DMS53 treated with DMSO at 0.1 percent for 48 hours (cell line): ENCODE measurements at regions not wholly inside any gene's neighbourhood (a gene's known extent, or its start where the extent isn't known, plus 50 kb on each side); places are given as distances from the start of the nearest gene placed in this dataset.

Experiments used
- DNase-seq: peaks from one replicate; lab custom pipeline; 2025; ENCODE audit not compliant: unreplicated experiment; lab: John Stamatoyannopoulos, UW

GRCh38 chr12:94094700-94095099 is 53.7 kb upstream of the PLXNC1 start:
- no peak for DNase-seq

DNA sequence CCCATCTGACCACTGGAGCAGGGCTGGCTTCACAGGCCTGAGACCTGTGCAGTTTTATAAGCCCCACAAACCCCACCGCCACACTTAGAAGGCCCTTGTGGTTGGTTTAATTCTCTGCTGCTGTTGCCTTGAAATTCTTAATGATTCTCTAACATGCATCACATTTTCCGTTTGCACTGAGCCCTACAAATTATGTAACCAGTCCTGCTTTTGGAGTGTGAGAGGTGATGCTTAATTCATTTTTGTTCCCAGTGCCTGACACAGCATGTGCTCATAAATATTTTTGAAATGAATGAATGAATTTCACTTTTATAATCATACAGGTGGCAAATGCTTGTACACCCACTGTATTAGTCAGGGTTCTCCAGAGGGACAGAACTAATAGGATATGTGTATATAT is 52.8 kb upstream of the PLXNC1 start:
- DNase-seq: no peak

DNA sequence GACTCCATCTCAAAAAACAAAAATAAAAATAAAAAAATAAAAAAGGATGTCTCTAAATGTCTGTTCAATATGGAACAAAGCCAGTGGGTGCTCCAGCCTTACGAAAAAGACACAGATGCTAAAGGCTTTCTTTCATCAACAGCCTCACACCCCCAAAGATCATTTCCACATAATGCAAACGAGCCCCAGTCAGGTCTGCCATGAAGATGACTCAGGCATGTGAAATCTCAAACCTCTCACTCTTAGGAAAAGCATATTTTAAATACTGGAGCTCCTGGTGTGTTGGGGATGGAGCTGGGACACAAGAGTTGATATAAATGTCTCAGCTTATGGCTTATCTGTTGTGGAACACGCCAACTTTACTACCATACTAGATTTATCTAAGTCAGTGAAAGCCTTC is 49.9 kb upstream of the PLXNC1 start:
- DNase-seq: no peak
